ENCODE measurements at regions not wholly inside any gene's neighbourhood (a gene's known extent, or its start where the extent isn't known, plus 50 kb on each side); places are given as distances from the start of the nearest gene placed in this dataset.
"Not testable (repeated sequence)": the region's sequence is repeated elsewhere in the genome, so short reads cannot be mapped to it uniquely, and the experiment has no call there.

- TF ChIP-seq CTCF (IDR thresholded peaks at IDR 0.05; ENCODE audit: unreplicated experiment) = no peak
- H3K4me3 Mint-ChIP-seq (ENCODE audit: unreplicated experiment) = no peak overlapping the region
- no TSS peak for BruUV-seq (replicated peaks)
- H3K9me3 Mint-ChIP-seq (ENCODE audit: unreplicated experiment) = peaks cover 9% of the 10 kb centered on the region
- H3K36me3 Mint-ChIP-seq (ENCODE audit: insufficient read depth, unreplicated experiment) = no peaks in the 10 kb centered on the region
- ChIA-PET CTCF (no interaction called here), POLR2A (no interaction called here)
- H3K27ac Mint-ChIP-seq (ENCODE audit: low read depth, unreplicated experiment) = no peak overlapping the region
- intact Hi-C loops (cut with micrococcal nuclease) = no loop called here
- no peaks in the 10 kb centered on the region for H3K27me3 Mint-ChIP-seq (ENCODE audit: insufficient read depth, unreplicated experiment)
- no peaks in the 10 kb centered on the region for H3K4me1 Mint-ChIP-seq (ENCODE audit: insufficient read depth, unreplicated experiment)
- no peak for DNase-seq (ENCODE audit: unreplicated experiment)
Observed at GRCh38 chr13:78499802-78500201, 103.5 kb downstream of the POU4F1 start.

- Mint-ChIP-seq H3K36me3 (ENCODE audit: insufficient read depth, unreplicated experiment) (no peaks in the 10 kb centered on the region), H3K4me1 (ENCODE audit: insufficient read depth, unreplicated experiment) (no peaks in the 10 kb centered on the region), H3K9me3 (ENCODE audit: unreplicated experiment) (peaks cover 7% of the 10 kb centered on the region), H3K27ac (ENCODE audit: low read depth, unreplicated experiment) (no peak overlapping the region), H3K27me3 (ENCODE audit: insufficient read depth, unreplicated experiment) (no peaks in the 10 kb centered on the region), H3K4me3 (ENCODE audit: unreplicated experiment) (no peak overlapping the region)
- no peak for DNase-seq (ENCODE audit: unreplicated experiment)
- no peak for TF ChIP-seq CTCF (IDR thresholded peaks at IDR 0.05; ENCODE audit: unreplicated experiment)
- intact Hi-C loops (cut with micrococcal nuclease) = no loop called here
- ChIA-PET CTCF (interaction anchor here (0.6 kb wide), 2 partner anchors 16 to 31 kb away, joined by 3 read pairs; no protein-coding TSS in a partner anchor), POLR2A (no interaction called here)
- no TSS peak for BruUV-seq (replicated peaks)
Observed at GRCh38 chr13:78497702-78498355, 105.5 kb downstream of the POU4F1 start.

- intact Hi-C loops (cut with micrococcal nuclease) = no loop called here
- no peak for TF ChIP-seq CTCF (IDR thresholded peaks at IDR 0.05; ENCODE audit: unreplicated experiment)
- DNase-seq (ENCODE audit: unreplicated experiment) = no peak
- Mint-ChIP-seq H3K27ac (ENCODE audit: low read depth, unreplicated experiment) (no peak overlapping the region), H3K4me1 (ENCODE audit: insufficient read depth, unreplicated experiment) (no peaks in the 10 kb centered on the region), H3K9me3 (ENCODE audit: unreplicated experiment) (peaks cover 11% of the 10 kb centered on the region), H3K4me3 (ENCODE audit: unreplicated experiment) (no peak overlapping the region), H3K27me3 (ENCODE audit: insufficient read depth, unreplicated experiment) (no peaks in the 10 kb centered on the region), H3K36me3 (ENCODE audit: insufficient read depth, unreplicated experiment) (no peaks in the 10 kb centered on the region)
- no TSS peak for BruUV-seq (replicated peaks)
- ChIA-PET POLR2A (no interaction called here), CTCF (no interaction called here)
Observed at GRCh38 chr13:78491978-78492377, 111.4 kb downstream of the POU4F1 start.

- DNase-seq (ENCODE audit: unreplicated experiment); H3K27ac Mint-ChIP-seq (ENCODE audit: low read depth, unreplicated experiment); POLR2A ChIA-PET; intact Hi-C loops (cut with micrococcal nuclease); H3K4me3 Mint-ChIP-seq (ENCODE audit: unreplicated experiment); H3K4me1 Mint-ChIP-seq (ENCODE audit: insufficient read depth, unreplicated experiment); H3K36me3 Mint-ChIP-seq (ENCODE audit: insufficient read depth, unreplicated experiment); BruUV-seq (replicated peaks): not testable (repeated sequence)
- CTCF ChIA-PET = interaction anchor here (0.6 kb wide), 1 partner anchor 230 kb away, joined by 5 read pairs; no protein-coding TSS in a partner anchor
- Mint-ChIP-seq H3K9me3 (ENCODE audit: unreplicated experiment) (peaks cover 11% of the 10 kb centered on the region), H3K27me3 (ENCODE audit: insufficient read depth, unreplicated experiment) (peaks cover 17% of the 10 kb centered on the region)
Observed at GRCh38 chr13:78490225-78490624, 113.1 kb downstream of the POU4F1 start.

GRCh38 chr13:78487707-78488106 lies 115.6 kb downstream of the POU4F1 start:
- ChIA-PET CTCF (interaction anchor here (0.6 kb wide), 1 partner anchor 64 kb away, joined by 3 read pairs; no protein-coding TSS in a partner anchor), POLR2A (no interaction called here)
- no peak for DNase-seq (ENCODE audit: unreplicated experiment)

More at GRCh38 chr13:78487707-78488106, 115.6 kb downstream of the POU4F1 start:
- Mint-ChIP-seq H3K4me1 (ENCODE audit: insufficient read depth, unreplicated experiment) (no peaks in the 10 kb centered on the region), H3K27ac (ENCODE audit: low read depth, unreplicated experiment) (no peak overlapping the region), H3K36me3 (ENCODE audit: insufficient read depth, unreplicated experiment) (no peaks in the 10 kb centered on the region), H3K4me3 (ENCODE audit: unreplicated experiment) (no peak overlapping the region), H3K9me3 (ENCODE audit: unreplicated experiment) (peaks cover 9% of the 10 kb centered on the region), H3K27me3 (ENCODE audit: insufficient read depth, unreplicated experiment) (peaks cover 27% of the 10 kb centered on the region)
- no TSS peak for BruUV-seq (replicated peaks)
- intact Hi-C loops (cut with micrococcal nuclease) = no loop called here
- no peak for TF ChIP-seq CTCF (IDR thresholded peaks at IDR 0.05; ENCODE audit: unreplicated experiment)
